Skin epidermis (tissue), 12 donors: ENCODE measurements at regions not wholly inside any gene's neighbourhood (a gene's known extent, or its start where the extent isn't known, plus 50 kb on each side); places are given as distances from the start of the nearest gene placed in this dataset.

Experiments
- H3K27ac ChIP-seq, 21 experiments: fragments of 200-600 bp; sonication (generic) in 11 of 21; one replicate each; pipeline ENCODE4 v1.5.0; 2020; ENCODE audit warnings: mild to moderate bottlenecking in 3 of 21, inconsistent platforms in 2 of 21, moderate library complexity in 2 of 21
- H3K4me3 ChIP-seq, 7 experiments: fragments of 200-600 bp; sonication (generic) in 2 of 7; one replicate each; pipeline ENCODE4 v1.5.0; 2020; ENCODE audit warnings: inconsistent platforms in 2 of 7, mild to moderate bottlenecking in 2 of 7, moderate library complexity in 1 of 7

- peak overlapping the region in 1 of 21 experiments; percentile 23 for H3K27ac ChIP-seq
- H3K4me3 ChIP-seq = no peak overlapping the region
Observed at GRCh38 chr7:19062216-19062615, 55.2 kb downstream of the TWIST1 start.

GRCh38 chr7:19061331-19061730, 56.1 kb downstream of the TWIST1 start:
- Histone ChIP-seq H3K27ac (peak overlapping the region in 1 of 21 experiments; percentile 23), H3K4me3 (no peak overlapping the region)

- Histone ChIP-seq H3K4me3 (no peak overlapping the region), H3K27ac (peak overlapping the region in 1 of 21 experiments; percentile 23)
Observed at GRCh38 chr7:19060761-19061259, 56.6 kb downstream of the TWIST1 start.

GRCh38 chr7:19056305-19056704, 61.1 kb downstream of the TWIST1 start:
- no peak overlapping the region for H3K27ac ChIP-seq
- H3K4me3 ChIP-seq = no peak overlapping the region
